ENCODE measurements at regions not wholly inside any gene's neighbourhood (a gene's known extent, or its start where the extent isn't known, plus 50 kb on each side); places are given as distances from the start of the nearest gene placed in this dataset.

DNA sequence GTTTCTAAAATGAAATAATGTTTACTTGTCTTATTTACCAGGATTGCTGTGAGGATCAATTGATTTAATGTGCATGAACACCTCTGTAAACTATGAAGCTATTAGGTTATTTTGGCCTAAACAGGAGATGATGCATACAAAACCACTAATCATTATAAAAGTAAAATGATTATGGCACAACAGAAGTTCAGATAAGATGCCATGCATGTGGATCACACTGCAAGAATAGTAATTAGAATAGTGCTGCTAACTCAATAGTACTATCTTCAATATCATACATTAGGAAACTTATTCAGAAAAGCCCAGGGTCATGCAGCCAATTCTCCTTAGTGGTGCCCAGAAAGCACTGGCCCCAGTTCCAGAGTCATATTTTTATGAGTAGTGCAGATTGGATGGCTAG lies 66.9 kb downstream of the TMEM100 start:
- TF ChIP-seq, protein P1, sequence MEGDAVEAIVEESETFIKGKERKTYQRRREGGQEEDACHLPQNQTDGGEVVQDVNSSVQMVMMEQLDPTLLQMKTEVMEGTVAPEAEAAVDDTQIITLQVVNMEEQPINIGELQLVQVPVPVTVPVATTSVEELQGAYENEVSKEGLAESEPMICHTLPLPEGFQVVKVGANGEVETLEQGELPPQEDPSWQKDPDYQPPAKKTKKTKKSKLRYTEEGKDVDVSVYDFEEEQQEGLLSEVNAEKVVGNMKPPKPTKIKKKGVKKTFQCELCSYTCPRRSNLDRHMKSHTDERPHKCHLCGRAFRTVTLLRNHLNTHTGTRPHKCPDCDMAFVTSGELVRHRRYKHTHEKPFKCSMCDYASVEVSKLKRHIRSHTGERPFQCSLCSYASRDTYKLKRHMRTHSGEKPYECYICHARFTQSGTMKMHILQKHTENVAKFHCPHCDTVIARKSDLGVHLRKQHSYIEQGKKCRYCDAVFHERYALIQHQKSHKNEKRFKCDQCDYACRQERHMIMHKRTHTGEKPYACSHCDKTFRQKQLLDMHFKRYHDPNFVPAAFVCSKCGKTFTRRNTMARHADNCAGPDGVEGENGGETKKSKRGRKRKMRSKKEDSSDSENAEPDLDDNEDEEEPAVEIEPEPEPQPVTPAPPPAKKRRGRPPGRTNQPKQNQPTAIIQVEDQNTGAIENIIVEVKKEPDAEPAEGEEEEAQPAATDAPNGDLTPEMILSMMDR (IDR thresholded peaks at IDR 0.05): no peak
- TF ChIP-seq POLR2A (IDR thresholded peaks at IDR 0.05): no peak
